ENCODE measurements at regions not wholly inside any gene's neighbourhood (a gene's known extent, or its start where the extent isn't known, plus 50 kb on each side); places are given as distances from the start of the nearest gene placed in this dataset.
"Not testable (repeated sequence)": the region's sequence is repeated elsewhere in the genome, so short reads cannot be mapped to it uniquely, and the experiment has no call there.

GRCh38 chr20:53809217-53809616, 215.6 kb upstream of the ZNF217 start:
- no peak overlapping the region for H3K14ac ChIP-seq (ENCODE audit: low read length in 2 of 2)
- H2AK5ac ChIP-seq (ENCODE audit: low read length, severe bottlenecking): no peak overlapping the region
- no peaks in the 10 kb centered on the region for H3K27me3 ChIP-seq (ENCODE audit: control insufficient read depth in 1 of 2, insufficient read depth in 1 of 2, low read length in 2 of 2)
- H3K4me3 ChIP-seq (ENCODE audit: insufficient read depth in 1 of 2, low read depth in 1 of 2, low read length in 2 of 2): no peak overlapping the region
- 25% methylated on average over 2 of the region's 2 CpGs for WGBS
- H3K36me3 ChIP-seq (ENCODE audit: control insufficient read depth in 1 of 2, insufficient read depth in 2 of 2, low read depth in 1 of 2, low read length in 2 of 2): no peaks in the 10 kb centered on the region
- DNase-seq: no peak
- no peak overlapping the region for H2BK15ac ChIP-seq (ENCODE audit: low read depth, poor library complexity, severe bottlenecking)
- no peak overlapping the region for H3K4me2 ChIP-seq (ENCODE audit: low read length, poor library complexity, severe bottlenecking)
- no peak overlapping the region for H3K18ac ChIP-seq (ENCODE audit: low read depth in 1 of 2, low read length in 2 of 2)
- H3K79me1 ChIP-seq (replicated peaks; ENCODE audit: low read length, poor library complexity, severe bottlenecking): no peaks in the 10 kb centered on the region
- no peak overlapping the region for H2BK120ac ChIP-seq (ENCODE audit: low read depth, low read length)
- peaks cover 5% of the 10 kb centered on the region for H3K4me1 ChIP-seq (ENCODE audit: control insufficient read depth, insufficient read depth, low read depth, low read length)
- no peak overlapping the region for H2BK12ac ChIP-seq (ENCODE audit: low read length in 2 of 2)
- H3K9me3 ChIP-seq (ENCODE audit: control insufficient read depth, low read length): no peaks in the 10 kb centered on the region
- no peak overlapping the region for H3K23ac ChIP-seq (ENCODE audit: low read length in 2 of 2)
- H3K27ac ChIP-seq (ENCODE audit: low read length, poor library complexity, severe bottlenecking): no peak overlapping the region
- H3K4ac ChIP-seq (ENCODE audit: low read depth in 1 of 2, low read length in 2 of 2): no peak overlapping the region
- no peak overlapping the region for H2BK5ac ChIP-seq (ENCODE audit: low read depth, low read length, poor library complexity, severe bottlenecking)
- H4K91ac ChIP-seq (ENCODE audit: low read length): no peak overlapping the region
- H4K8ac ChIP-seq (ENCODE audit: low read length): no peak overlapping the region
- no peak overlapping the region for H3K9ac ChIP-seq (ENCODE audit: low read length)
- H2AFZ ChIP-seq (ENCODE audit: low read depth, low read length): no peak overlapping the region

GRCh38 chr20:53808733-53809132, 215.1 kb upstream of the ZNF217 start:
- no peak overlapping the region for H3K9ac ChIP-seq (ENCODE audit: low read length)
- no peak for DNase-seq
- peaks cover 5% of the 10 kb centered on the region for H3K4me1 ChIP-seq (ENCODE audit: control insufficient read depth, insufficient read depth, low read depth, low read length)
- no peak overlapping the region for H3K4me2 ChIP-seq (ENCODE audit: low read length, poor library complexity, severe bottlenecking)
- no peaks in the 10 kb centered on the region for H3K9me3 ChIP-seq (ENCODE audit: control insufficient read depth, low read length)
- H3K27me3 ChIP-seq (ENCODE audit: control insufficient read depth in 1 of 2, insufficient read depth in 1 of 2, low read length in 2 of 2): no peaks in the 10 kb centered on the region
- no peak overlapping the region for H4K8ac ChIP-seq (ENCODE audit: low read length)
- H3K79me1 ChIP-seq (replicated peaks; ENCODE audit: low read length, poor library complexity, severe bottlenecking): no peaks in the 10 kb centered on the region
- H3K27ac ChIP-seq (ENCODE audit: low read length, poor library complexity, severe bottlenecking): no peak overlapping the region
- no peak overlapping the region for H3K23ac ChIP-seq (ENCODE audit: low read length in 2 of 2)
- H2AFZ ChIP-seq (ENCODE audit: low read depth, low read length): no peak overlapping the region
- no peak overlapping the region for H3K4ac ChIP-seq (ENCODE audit: low read depth in 1 of 2, low read length in 2 of 2)
- H4K91ac ChIP-seq (ENCODE audit: low read length): no peak overlapping the region
- H2BK12ac ChIP-seq (ENCODE audit: low read length in 2 of 2): no peak overlapping the region
- H2AK5ac ChIP-seq (ENCODE audit: low read length, severe bottlenecking): no peak overlapping the region
- no peak overlapping the region for H2BK120ac ChIP-seq (ENCODE audit: low read depth, low read length)
- H3K14ac ChIP-seq (ENCODE audit: low read length in 2 of 2): no peak overlapping the region
- H3K4me3 ChIP-seq (ENCODE audit: insufficient read depth in 1 of 2, low read depth in 1 of 2, low read length in 2 of 2): no peak overlapping the region
- H2BK5ac ChIP-seq (ENCODE audit: low read depth, low read length, poor library complexity, severe bottlenecking): no peak overlapping the region
- H2BK15ac ChIP-seq (ENCODE audit: low read depth, poor library complexity, severe bottlenecking): no peak overlapping the region
- no peak overlapping the region for H3K18ac ChIP-seq (ENCODE audit: low read depth in 1 of 2, low read length in 2 of 2)
- 97% methylated on average over 1 of the region's 3 CpGs for WGBS
- no peaks in the 10 kb centered on the region for H3K36me3 ChIP-seq (ENCODE audit: control insufficient read depth in 1 of 2, insufficient read depth in 2 of 2, low read depth in 1 of 2, low read length in 2 of 2)

- not testable (repeated sequence) for H3K4ac ChIP-seq (ENCODE audit: low read depth in 1 of 2, low read length in 2 of 2); H3K18ac ChIP-seq (ENCODE audit: low read depth in 1 of 2, low read length in 2 of 2); H3K4me1 ChIP-seq (ENCODE audit: control insufficient read depth, insufficient read depth, low read depth, low read length); H3K23ac ChIP-seq (ENCODE audit: low read length in 2 of 2); H3K27me3 ChIP-seq (ENCODE audit: control insufficient read depth in 1 of 2, insufficient read depth in 1 of 2, low read length in 2 of 2); DNase-seq; H2BK12ac ChIP-seq (ENCODE audit: low read length in 2 of 2); H3K9me3 ChIP-seq (ENCODE audit: control insufficient read depth, low read length); H3K4me2 ChIP-seq (ENCODE audit: low read length, poor library complexity, severe bottlenecking); H3K14ac ChIP-seq (ENCODE audit: low read length in 2 of 2); H4K8ac ChIP-seq (ENCODE audit: low read length); H2BK5ac ChIP-seq (ENCODE audit: low read depth, low read length, poor library complexity, severe bottlenecking); H4K91ac ChIP-seq (ENCODE audit: low read length); H2AK5ac ChIP-seq (ENCODE audit: low read length, severe bottlenecking); H3K36me3 ChIP-seq (ENCODE audit: control insufficient read depth in 1 of 2, insufficient read depth in 2 of 2, low read depth in 1 of 2, low read length in 2 of 2); H2AFZ ChIP-seq (ENCODE audit: low read depth, low read length); H2BK120ac ChIP-seq (ENCODE audit: low read depth, low read length); H3K27ac ChIP-seq (ENCODE audit: low read length, poor library complexity, severe bottlenecking); H2BK15ac ChIP-seq (ENCODE audit: low read depth, poor library complexity, severe bottlenecking); H3K4me3 ChIP-seq (ENCODE audit: insufficient read depth in 1 of 2, low read depth in 1 of 2, low read length in 2 of 2); H3K79me1 ChIP-seq (replicated peaks; ENCODE audit: low read length, poor library complexity, severe bottlenecking); H3K9ac ChIP-seq (ENCODE audit: low read length)
- 86% methylated on average over 7 of the region's 10 CpGs for WGBS
These were observed 214.7 kb upstream of the ZNF217 start for GRCh38 chr20:53808302-53808701.

- Histone ChIP-seq H2BK5ac (ENCODE audit: low read depth, low read length, poor library complexity, severe bottlenecking) (no peak overlapping the region), H3K27me3 (ENCODE audit: control insufficient read depth in 1 of 2, insufficient read depth in 1 of 2, low read length in 2 of 2) (no peaks in the 10 kb centered on the region), H2AK5ac (ENCODE audit: low read length, severe bottlenecking) (no peak overlapping the region), H3K18ac (ENCODE audit: low read depth in 1 of 2, low read length in 2 of 2) (no peak overlapping the region), H3K36me3 (ENCODE audit: control insufficient read depth in 1 of 2, insufficient read depth in 2 of 2, low read depth in 1 of 2, low read length in 2 of 2) (no peaks in the 10 kb centered on the region), H2BK120ac (ENCODE audit: low read depth, low read length) (no peak overlapping the region), H3K4me1 (ENCODE audit: control insufficient read depth, insufficient read depth, low read depth, low read length) (peaks cover 5% of the 10 kb centered on the region), H3K4me3 (ENCODE audit: insufficient read depth in 1 of 2, low read depth in 1 of 2, low read length in 2 of 2) (no peak overlapping the region), H3K9me3 (ENCODE audit: control insufficient read depth, low read length) (no peaks in the 10 kb centered on the region), H3K4ac (ENCODE audit: low read depth in 1 of 2, low read length in 2 of 2) (no peak overlapping the region), H3K14ac (ENCODE audit: low read length in 2 of 2) (no peak overlapping the region), H4K91ac (ENCODE audit: low read length) (no peak overlapping the region), H2AFZ (ENCODE audit: low read depth, low read length) (no peak overlapping the region), H3K9ac (ENCODE audit: low read length) (no peak overlapping the region), H4K8ac (ENCODE audit: low read length) (no peak overlapping the region), H3K79me1 (replicated peaks; ENCODE audit: low read length, poor library complexity, severe bottlenecking) (no peaks in the 10 kb centered on the region), H2BK12ac (ENCODE audit: low read length in 2 of 2) (peak overlapping the region in 1 of 2 experiments; percentile 63), H3K27ac (ENCODE audit: low read length, poor library complexity, severe bottlenecking) (no peak overlapping the region), H3K4me2 (ENCODE audit: low read length, poor library complexity, severe bottlenecking) (no peak overlapping the region), H3K23ac (ENCODE audit: low read length in 2 of 2) (no peak overlapping the region), H2BK15ac (ENCODE audit: low read depth, poor library complexity, severe bottlenecking) (no peak overlapping the region)
- no peak for DNase-seq
- WGBS: 87% methylated on average over 5 of the region's 6 CpGs
These were observed 213.2 kb upstream of the ZNF217 start for GRCh38 chr20:53806683-53807401.
